ENCODE measurements at regions not wholly inside any gene's neighbourhood (a gene's known extent, or its start where the extent isn't known, plus 50 kb on each side); places are given as distances from the start of the nearest gene placed in this dataset.

DNA sequence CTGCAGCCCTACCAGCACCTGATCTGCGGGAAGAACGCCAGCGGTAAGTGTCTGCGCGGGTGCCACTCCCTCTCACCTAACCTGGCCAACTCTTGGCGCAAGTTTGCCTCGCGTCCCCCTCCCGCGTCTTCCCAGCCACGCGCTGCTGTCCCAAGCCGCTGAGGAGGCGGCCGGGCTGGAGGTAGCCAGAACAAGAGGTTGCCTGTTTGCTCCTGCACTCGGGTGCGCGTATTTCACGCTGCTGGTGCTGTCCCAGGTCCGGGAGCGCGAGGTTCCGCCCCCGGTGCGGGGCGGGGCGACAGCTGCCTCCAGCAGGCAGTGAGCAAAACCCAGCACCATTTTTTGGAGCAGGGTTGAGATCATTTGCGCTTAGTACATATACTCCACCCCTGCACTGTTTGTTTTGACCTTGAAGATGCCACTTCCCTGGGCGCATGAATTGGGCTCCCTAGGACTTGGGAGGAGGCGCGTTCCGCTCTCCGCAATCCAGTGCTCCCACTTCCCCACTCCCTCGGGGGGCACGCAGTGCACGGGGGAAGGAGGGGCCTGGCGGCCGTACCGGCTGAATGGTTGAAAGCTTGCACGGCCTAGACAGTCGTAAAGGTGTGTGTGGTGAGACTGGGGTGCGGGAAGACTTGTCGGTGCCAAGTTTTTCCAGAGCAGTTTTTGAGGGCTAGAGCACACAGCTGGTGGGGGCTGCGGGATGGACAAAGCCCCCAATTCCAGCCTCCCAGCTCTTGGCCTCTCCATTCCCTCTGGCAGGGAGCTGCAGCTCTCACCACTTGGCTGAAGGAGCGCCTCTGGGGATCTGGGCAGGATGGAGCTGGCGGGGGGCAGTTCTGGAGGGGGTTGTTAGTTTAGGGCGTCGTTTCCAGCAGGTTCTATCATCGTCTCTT, 226.9 kb upstream of the CRY1 start (continued):
- TF ChIP-seq, protein P1, sequence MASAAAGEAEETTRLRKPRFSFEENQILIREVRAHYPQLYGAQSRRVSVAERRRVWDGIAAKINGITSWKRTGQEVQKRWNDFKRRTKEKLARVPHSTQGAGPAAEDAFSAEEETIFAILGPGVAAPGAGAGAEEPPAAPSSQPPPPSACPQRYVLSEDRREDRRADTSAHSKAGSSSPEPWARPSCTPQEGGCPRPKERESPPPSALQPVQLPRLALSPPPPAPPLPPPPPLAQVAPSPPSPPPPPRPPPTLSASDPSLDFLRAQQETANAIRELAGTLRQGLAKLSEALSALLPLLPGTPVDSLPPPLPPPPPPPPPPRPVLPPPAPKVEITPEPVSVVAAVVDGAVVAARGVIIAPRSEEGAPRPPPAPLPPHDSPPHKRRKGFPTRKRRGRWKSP (CRISPR knock-in tag; IDR thresholded peaks at IDR 0.05) = peak; percentile 97
- TF ChIP-seq SRSF1 (optimal IDR thresholded peaks at IDR 0.05; ENCODE audit: low read depth, low read length) (peak; percentile 16), HNRNPLL (IDR thresholded peaks at IDR 0.05; ENCODE audit: low read depth, low read length, poor library complexity, severe bottlenecking) (peak; percentile 91), HNF4A (CRISPR knock-in tag; IDR thresholded peaks at IDR 0.05) (0 out of 2 replicates have a peak, but pooled peaks have one; percentile 5), ZNF777 (CRISPR knock-in tag; IDR thresholded peaks at IDR 0.05) (peak; percentile 43; the same call in 1 of the 2 replicates), RXRA (CRISPR knock-in tag; IDR thresholded peaks at IDR 0.05) (0 out of 2 replicates have a peak, but pooled peaks have one; percentile 17), ZNF331 (CRISPR knock-in tag; IDR thresholded peaks at IDR 0.05) (0 out of 2 replicates have a peak, but pooled peaks have one; percentile 20), POLR2A (IDR thresholded peaks at IDR 0.05; ENCODE audit: insufficient read depth in 1 of 2, low read depth in 2 of 2, low read length in 2 of 2) (peak; percentile 21 to 45; a peak in 1 of 4 replicates), SIN3A (IDR thresholded peaks at IDR 0.05; ENCODE audit: borderline replicate concordance, low read depth, low read length) (peak; percentile 37; the same call in 1 of the 2 replicates), XRCC5 (optimal IDR thresholded peaks at IDR 0.05; ENCODE audit: low read length) (peak; percentile 42)
- TF ChIP-seq, protein P2, sequence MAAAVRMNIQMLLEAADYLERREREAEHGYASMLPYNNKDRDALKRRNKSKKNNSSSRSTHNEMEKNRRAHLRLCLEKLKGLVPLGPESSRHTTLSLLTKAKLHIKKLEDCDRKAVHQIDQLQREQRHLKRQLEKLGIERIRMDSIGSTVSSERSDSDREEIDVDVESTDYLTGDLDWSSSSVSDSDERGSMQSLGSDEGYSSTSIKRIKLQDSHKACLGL (CRISPR knock-in tag; IDR thresholded peaks at IDR 0.05) = 0 out of 2 replicates have a peak, but pooled peaks have one; percentile 48
- TF ChIP-seq, protein P3, sequence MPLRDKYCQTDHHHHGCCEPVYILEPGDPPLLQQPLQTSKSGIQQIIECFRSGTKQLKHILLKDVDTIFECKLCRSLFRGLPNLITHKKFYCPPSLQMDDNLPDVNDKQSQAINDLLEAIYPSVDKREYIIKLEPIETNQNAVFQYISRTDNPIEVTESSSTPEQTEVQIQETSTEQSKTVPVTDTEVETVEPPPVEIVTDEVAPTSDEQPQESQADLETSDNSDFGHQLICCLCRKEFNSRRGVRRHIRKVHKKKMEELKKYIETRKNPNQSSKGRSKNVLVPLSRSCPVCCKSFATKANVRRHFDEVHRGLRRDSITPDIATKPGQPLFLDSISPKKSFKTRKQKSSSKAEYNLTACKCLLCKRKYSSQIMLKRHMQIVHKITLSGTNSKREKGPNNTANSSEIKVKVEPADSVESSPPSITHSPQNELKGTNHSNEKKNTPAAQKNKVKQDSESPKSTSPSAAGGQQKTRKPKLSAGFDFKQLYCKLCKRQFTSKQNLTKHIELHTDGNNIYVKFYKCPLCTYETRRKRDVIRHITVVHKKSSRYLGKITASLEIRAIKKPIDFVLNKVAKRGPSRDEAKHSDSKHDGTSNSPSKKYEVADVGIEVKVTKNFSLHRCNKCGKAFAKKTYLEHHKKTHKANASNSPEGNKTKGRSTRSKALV (CRISPR knock-in tag; IDR thresholded peaks at IDR 0.05) = peak; percentile 86
